H9 (cell line): ENCODE measurements at regions not wholly inside any gene's neighbourhood (a gene's known extent, or its start where the extent isn't known, plus 50 kb on each side); places are given as distances from the start of the nearest gene placed in this dataset.

Experiments
- DNase-seq: peaks from one replicate; pipeline ENCODE4 v3.0.0-alpha.2; 2017
- H2AFZ ChIP-seq: one replicate; pipeline ENCODE4 v1.6.1; 2013; ENCODE audit warnings: mild to moderate bottlenecking, low read length, control low read depth, moderate library complexity
- H2AK5ac ChIP-seq: 2 replicates; pipeline ENCODE4 v1.6.1; 2013; ENCODE audit warnings: low read length, control low read depth, mixed read lengths; ENCODE audit not compliant: insufficient read length
- H2BK120ac ChIP-seq: one replicate; pipeline ENCODE4 v1.6.1; 2013; ENCODE audit warnings: low read depth, mild to moderate bottlenecking, low read length, control low read depth, inconsistent platforms; ENCODE audit not compliant: poor library complexity, severe bottlenecking
- H2BK12ac ChIP-seq: 2 replicates; pipeline ENCODE4 v1.6.1; 2013; ENCODE audit warnings: low read length, control low read depth, mixed read lengths, low read depth; ENCODE audit not compliant: insufficient read length
- H2BK15ac ChIP-seq: 2 replicates; pipeline ENCODE4 v1.6.1; 2013; ENCODE audit warnings: low read depth, low read length, control low read depth
- H2BK20ac ChIP-seq: one replicate; pipeline ENCODE4 v1.6.1; 2013; ENCODE audit warnings: low read depth, mild to moderate bottlenecking, low read length, control low read depth, inconsistent platforms; ENCODE audit not compliant: poor library complexity, severe bottlenecking
- H2BK5ac ChIP-seq: 2 replicates; pipeline ENCODE4 v1.6.1; 2013; ENCODE audit warnings: low read length, control low read depth, mixed read lengths; ENCODE audit not compliant: insufficient read length
- H3K14ac ChIP-seq: 2 replicates; pipeline ENCODE4 v1.6.1; 2013; ENCODE audit warnings: low read length, control low read depth; ENCODE audit not compliant: insufficient read depth
- H3K18ac ChIP-seq: 2 replicates; pipeline ENCODE4 v1.6.1; 2013; ENCODE audit warnings: low read depth, mild to moderate bottlenecking, mixed read lengths, low read length, control low read depth; ENCODE audit not compliant: insufficient read length
- H3K23ac ChIP-seq: 2 replicates; pipeline ENCODE4 v1.6.1; 2013; ENCODE audit warnings: low read length, control low read depth, mixed read lengths, low read depth; ENCODE audit not compliant: insufficient read length
- H3K23me2 ChIP-seq: 2 replicates; pipeline ENCODE4 v1.6.1; 2013; ENCODE audit warnings: low read depth, mild to moderate bottlenecking, mixed read lengths, low read length, control low read depth; ENCODE audit not compliant: insufficient read length, poor library complexity, severe bottlenecking
- H3K27ac ChIP-seq: 2 replicates; pipeline ENCODE4 v1.5.1; 2013; ENCODE audit warnings: low read length, control low read depth, mixed read lengths, low read depth; ENCODE audit not compliant: insufficient read length
- H3K27me3 ChIP-seq: 2 replicates; pipeline ENCODE4 v1.6.1; 2013; ENCODE audit warnings: low read length, control low read depth, inconsistent platforms; ENCODE audit not compliant: insufficient read depth
- H3K4ac ChIP-seq: 2 replicates; pipeline ENCODE4 v1.6.1; 2013; ENCODE audit warnings: low read depth, mild to moderate bottlenecking, control low read depth, inconsistent platforms, low read length, moderate library complexity
- H3K4me1 ChIP-seq: 2 replicates; pipeline ENCODE4 v1.6.1; 2013; ENCODE audit warnings: low read length, control low read depth, inconsistent platforms; ENCODE audit not compliant: insufficient read depth
- H3K4me2 ChIP-seq: 2 replicates; pipeline ENCODE4 v1.6.1; 2013; ENCODE audit warnings: low read length, control low read depth, mixed read lengths; ENCODE audit not compliant: insufficient read length, insufficient read depth
- H3K56ac ChIP-seq: 2 replicates; pipeline ENCODE4 v1.6.1; 2013; ENCODE audit warnings: low read depth, mild to moderate bottlenecking, mixed read lengths, low read length, control low read depth; ENCODE audit not compliant: insufficient read length
- H3K79me1 ChIP-seq: 2 replicates; pipeline ENCODE4 v1.6.1; 2013; ENCODE audit warnings: low read depth, mild to moderate bottlenecking, moderate library complexity, low read length, control low read depth, inconsistent platforms; ENCODE audit not compliant: insufficient read depth, poor library complexity, severe bottlenecking
- H3K79me2 ChIP-seq: 2 replicates; pipeline ENCODE4 v1.6.1; 2013; ENCODE audit warnings: low read length, control low read depth, inconsistent platforms; ENCODE audit not compliant: insufficient read depth
- H3K9ac ChIP-seq: 2 replicates; pipeline ENCODE4 v1.6.1; 2013; ENCODE audit warnings: low read length, control low read depth, mixed read lengths; ENCODE audit not compliant: insufficient read length; ENCODE audit errors: extremely low read depth
- H3K9me3 ChIP-seq: one replicate; pipeline ENCODE4 v1.6.1; 2013; ENCODE audit warnings: low read depth, low read length, inconsistent platforms; ENCODE audit not compliant: control insufficient read depth
- H3T11ph ChIP-seq: one replicate; pipeline ENCODE4 v1.6.1; 2013; ENCODE audit warnings: mild to moderate bottlenecking, low read length, control low read depth, inconsistent platforms
- H4K20me1 ChIP-seq: one replicate; pipeline ENCODE4 v1.6.1; 2013; ENCODE audit not compliant: control insufficient read depth, insufficient read length, insufficient read depth
- H4K5ac ChIP-seq: 2 replicates; pipeline ENCODE4 v1.6.1; 2013; ENCODE audit warnings: low read depth, mild to moderate bottlenecking, mixed read lengths, low read length, control low read depth; ENCODE audit not compliant: insufficient read length
- H4K8ac ChIP-seq: replicated peaks from 2 replicates; pipeline ENCODE4 v1.6.1; 2013; ENCODE audit warnings: low read length, control low read depth, mixed read lengths, low read depth; ENCODE audit not compliant: insufficient read length
- H4K91ac ChIP-seq: 2 replicates; pipeline ENCODE4 v1.6.1; 2013; ENCODE audit warnings: low read depth, mild to moderate bottlenecking, moderate library complexity, mixed read lengths, low read length, control low read depth; ENCODE audit not compliant: insufficient read length
- H3K27ac Mint-ChIP-seq, 3 experiments: 2 replicates in 2 of 3; 3 replicates in 1 of 3; pipeline ENCODE4 v1.8.0; 2020 to 2021; ENCODE audit warnings: mixed read lengths in 3 of 3, mild to moderate bottlenecking in 1 of 3, moderate library complexity in 1 of 3
- H3K27me3 Mint-ChIP-seq: 2 replicates; pipeline ENCODE4 v1.8.0; 2021; ENCODE audit warnings: low read depth, mild to moderate bottlenecking, moderate library complexity, mixed read lengths
- H3K36me3 Mint-ChIP-seq, 3 experiments: 2 replicates in 2 of 3; 3 replicates in 1 of 3; pipeline ENCODE4 v1.8.0; 2020 to 2021; ENCODE audit warnings: low read depth in 3 of 3, mixed read lengths in 3 of 3; ENCODE audit not compliant: insufficient read depth in 1 of 3
- H3K4me1 Mint-ChIP-seq, 2 experiments: 2 replicates each; pipeline ENCODE4 v1.8.0; 2020; ENCODE audit warnings: mixed read lengths in 2 of 2
- H3K4me3 Mint-ChIP-seq, 2 experiments: 2 replicates in 1 of 2; 3 replicates in 1 of 2; pipeline ENCODE4 v1.8.0; 2020 to 2021; ENCODE audit warnings: mild to moderate bottlenecking in 2 of 2, mixed read lengths in 2 of 2, moderate library complexity in 1 of 2
- H3K9me3 Mint-ChIP-seq, 2 experiments: 2 replicates in 1 of 2; 3 replicates in 1 of 2; pipeline ENCODE4 v1.8.0; 2020; ENCODE audit warnings: mild to moderate bottlenecking in 2 of 2, mixed read lengths in 2 of 2, moderate library complexity in 1 of 2
- CTCF ChIP-seq: fragments of 200-600 bp; sonication (generic); conservative IDR thresholded peaks from 3 replicates; pipeline ENCODE4 v1.8.0; 2021; ENCODE audit warnings: antibody characterized with exemption, mild to moderate bottlenecking
- WGBS: extraction: QIAGEN DNeasy Blood & Tissue Kit; methylation state at CpG from one replicate; pipeline ENCODE4 v1.1.7; 2013; ENCODE audit warnings: missing lambda C conversion rate, low lambda C conversion rate, mixed read lengths; ENCODE audit not compliant: insufficient read length; ENCODE audit errors: extremely low coverage; 5-methylcytosine and 5-hydroxymethylcytosine counted together

- H2BK120ac ChIP-seq: no peak overlapping the region
- no peak overlapping the region for H2BK12ac ChIP-seq
- no peak overlapping the region for H3K9ac ChIP-seq
- H3K4ac ChIP-seq: no peak overlapping the region
- H4K8ac ChIP-seq: no peak overlapping the region
- H2BK5ac ChIP-seq: no peak overlapping the region
- no peak overlapping the region for H2AK5ac ChIP-seq
- no peaks in the 10 kb centered on the region for H3K23me2 ChIP-seq
- no peak for TF ChIP-seq CTCF
- H3K27ac Mint-ChIP-seq: no peak overlapping the region
- H3T11ph ChIP-seq: no peak overlapping the region
- H3K27me3 ChIP-seq: no peaks in the 10 kb centered on the region
- no peak overlapping the region for H4K5ac ChIP-seq
- no peaks in the 10 kb centered on the region for H3K27me3 Mint-ChIP-seq
- no peak overlapping the region for H3K56ac ChIP-seq
- H4K20me1 ChIP-seq: no peaks in the 10 kb centered on the region
- H3K23ac ChIP-seq: no peak overlapping the region
- H2BK15ac ChIP-seq: no peak overlapping the region
- H3K4me1 ChIP-seq: no peaks in the 10 kb centered on the region
- H2AFZ ChIP-seq: no peak overlapping the region
- no peak overlapping the region for H3K14ac ChIP-seq
- DNase-seq: no peak
- H3K36me3 Mint-ChIP-seq: no peaks in the 10 kb centered on the region
- H3K79me2 ChIP-seq: no peaks in the 10 kb centered on the region
- H4K91ac ChIP-seq: no peak overlapping the region
- H3K79me1 ChIP-seq: no peaks in the 10 kb centered on the region
- H3K9me3 Mint-ChIP-seq: no peaks in the 10 kb centered on the region
- no peak overlapping the region for H3K4me3 Mint-ChIP-seq
- H3K4me2 ChIP-seq: no peak overlapping the region
- H3K4me1 Mint-ChIP-seq: no peaks in the 10 kb centered on the region
- no CpG with 5 or more reads among the region's 1 CpG for WGBS
- H3K27ac ChIP-seq: no peak overlapping the region
- no peaks in the 10 kb centered on the region for H3K9me3 ChIP-seq
- no peak overlapping the region for H2BK20ac ChIP-seq
- no peak overlapping the region for H3K18ac ChIP-seq
Measured at GRCh38 chr13:89315287-89315686, 1644.1 kb downstream of the SLITRK5 start.
